SK-N-MC (cell line): ENCODE measurements at regions not wholly inside any gene's neighbourhood (a gene's known extent, or its start where the extent isn't known, plus 50 kb on each side); places are given as distances from the start of the nearest gene placed in this dataset.

ENCODE experiments used
- EZH2 ChIP-seq: fragments of 200-600 bp; sonication (generic); IDR thresholded peaks from one replicate; pipeline ENCODE4 v1.6.1; 2017; ENCODE audit warnings: antibody characterized with exemption
- FOXP2 ChIP-seq: optimal IDR thresholded peaks from 2 replicates; pipeline ENCODE3; 2011; ENCODE audit warnings: mild to moderate bottlenecking, moderate library complexity; ENCODE audit not compliant: insufficient read depth; ENCODE audit errors: extremely low read length, control extremely low read depth
- POLR2AphosphoS5 ChIP-seq: IDR thresholded peaks from 2 replicates; pipeline ENCODE4 v1.6.1; 2012; ENCODE audit warnings: mild to moderate bottlenecking, low read depth, low read length, borderline replicate concordance

GRCh38 chr5:28975508-28975907 is 1937.1 kb upstream of the CDH9 start:
- TF ChIP-seq POLR2AphosphoS5: no peak
- no peak for TF ChIP-seq EZH2
- no peak for TF ChIP-seq FOXP2
